Bronchial epithelial cell (primary cell): ENCODE measurements at regions not wholly inside any gene's neighbourhood (a gene's known extent, or its start where the extent isn't known, plus 50 kb on each side); places are given as distances from the start of the nearest gene placed in this dataset.

Experiments
- DNase-seq: peaks from one replicate; pipeline ENCODE4 v3.0.0-alpha.2; 2010; ENCODE audit warnings: low read depth
- FAIRE-seq: peaks from 2 replicates; lab custom pipeline; 2011; peaks lifted over from hg19 to GRCh38; lab: Jason Lieb, UNC
- H3K27me3 ChIP-seq: 2 replicates; pipeline ENCODE4 v1.5.1; 2011; ENCODE audit warnings: low read length; ENCODE audit not compliant: control insufficient read depth, insufficient read depth
- H3K36me3 ChIP-seq: 2 replicates; pipeline ENCODE4 v1.5.1; 2011; ENCODE audit warnings: low read length; ENCODE audit not compliant: control insufficient read depth, insufficient read depth
- H3K4me3 ChIP-seq: 2 replicates; pipeline ENCODE4 v1.5.1; 2011; ENCODE audit warnings: mild to moderate bottlenecking, low read depth, low read length, control low read depth
- TF ChIP-seq, protein P1 (sequence below): IDR thresholded peaks from 2 replicates; pipeline ENCODE4 v1.5.1; 2011; ENCODE audit warnings: mild to moderate bottlenecking, moderate library complexity, low read length, control low read depth, inconsistent platforms; ENCODE audit not compliant: insufficient read depth, severe bottlenecking

DNA sequence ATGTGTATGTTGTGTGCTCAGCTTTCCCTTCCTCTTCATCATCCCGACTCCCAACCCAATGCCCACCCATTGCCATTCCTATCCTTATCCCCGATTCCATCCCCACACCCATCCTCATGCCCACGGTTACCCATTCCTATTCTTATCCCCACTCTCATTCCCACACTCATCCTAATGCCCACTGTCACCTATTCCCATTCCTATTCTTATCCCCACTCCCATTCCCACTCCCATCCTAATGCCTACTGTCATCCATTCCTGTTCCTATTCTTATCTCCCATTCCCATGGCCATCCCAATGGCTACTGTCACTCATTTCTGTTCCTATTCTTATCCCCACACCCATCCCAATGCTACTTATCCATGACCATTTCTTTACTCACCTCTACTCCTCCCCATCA, 254.1 kb downstream of the DHX35 start:
- no peak for FAIRE-seq
- TF ChIP-seq, protein P1, sequence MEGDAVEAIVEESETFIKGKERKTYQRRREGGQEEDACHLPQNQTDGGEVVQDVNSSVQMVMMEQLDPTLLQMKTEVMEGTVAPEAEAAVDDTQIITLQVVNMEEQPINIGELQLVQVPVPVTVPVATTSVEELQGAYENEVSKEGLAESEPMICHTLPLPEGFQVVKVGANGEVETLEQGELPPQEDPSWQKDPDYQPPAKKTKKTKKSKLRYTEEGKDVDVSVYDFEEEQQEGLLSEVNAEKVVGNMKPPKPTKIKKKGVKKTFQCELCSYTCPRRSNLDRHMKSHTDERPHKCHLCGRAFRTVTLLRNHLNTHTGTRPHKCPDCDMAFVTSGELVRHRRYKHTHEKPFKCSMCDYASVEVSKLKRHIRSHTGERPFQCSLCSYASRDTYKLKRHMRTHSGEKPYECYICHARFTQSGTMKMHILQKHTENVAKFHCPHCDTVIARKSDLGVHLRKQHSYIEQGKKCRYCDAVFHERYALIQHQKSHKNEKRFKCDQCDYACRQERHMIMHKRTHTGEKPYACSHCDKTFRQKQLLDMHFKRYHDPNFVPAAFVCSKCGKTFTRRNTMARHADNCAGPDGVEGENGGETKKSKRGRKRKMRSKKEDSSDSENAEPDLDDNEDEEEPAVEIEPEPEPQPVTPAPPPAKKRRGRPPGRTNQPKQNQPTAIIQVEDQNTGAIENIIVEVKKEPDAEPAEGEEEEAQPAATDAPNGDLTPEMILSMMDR: no peak
- no peaks in the 10 kb centered on the region for H3K27me3 ChIP-seq
- no peak for DNase-seq
- H3K4me3 ChIP-seq: no peak overlapping the region
- H3K36me3 ChIP-seq: no peaks in the 10 kb centered on the region

DNA sequence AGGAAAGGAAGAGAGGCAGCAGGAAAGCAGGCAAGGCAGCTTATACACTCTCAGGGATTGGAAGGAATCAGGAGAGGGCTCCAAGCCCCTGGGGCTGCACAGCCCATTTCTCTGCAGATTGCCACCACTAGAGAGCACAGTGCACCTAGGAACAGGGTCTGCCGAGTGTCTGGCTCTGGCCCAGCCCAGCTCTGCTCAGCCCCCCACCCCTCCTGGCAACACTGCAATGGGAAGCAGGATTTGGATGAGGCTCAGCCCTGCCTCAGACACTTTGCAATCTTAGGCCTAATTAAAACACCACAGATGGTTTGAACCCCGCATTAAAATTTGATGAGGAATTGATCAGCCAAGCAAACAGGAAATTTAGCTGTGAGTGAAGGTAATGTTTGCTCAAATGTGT, 252.7 kb downstream of the DHX35 start:
- FAIRE-seq (no peak), DNase-seq (no peak)
- TF ChIP-seq, protein P1: no peak
- H3K4me3 ChIP-seq: no peak overlapping the region
- no peaks in the 10 kb centered on the region for H3K27me3 ChIP-seq
- H3K36me3 ChIP-seq: no peaks in the 10 kb centered on the region

DNA sequence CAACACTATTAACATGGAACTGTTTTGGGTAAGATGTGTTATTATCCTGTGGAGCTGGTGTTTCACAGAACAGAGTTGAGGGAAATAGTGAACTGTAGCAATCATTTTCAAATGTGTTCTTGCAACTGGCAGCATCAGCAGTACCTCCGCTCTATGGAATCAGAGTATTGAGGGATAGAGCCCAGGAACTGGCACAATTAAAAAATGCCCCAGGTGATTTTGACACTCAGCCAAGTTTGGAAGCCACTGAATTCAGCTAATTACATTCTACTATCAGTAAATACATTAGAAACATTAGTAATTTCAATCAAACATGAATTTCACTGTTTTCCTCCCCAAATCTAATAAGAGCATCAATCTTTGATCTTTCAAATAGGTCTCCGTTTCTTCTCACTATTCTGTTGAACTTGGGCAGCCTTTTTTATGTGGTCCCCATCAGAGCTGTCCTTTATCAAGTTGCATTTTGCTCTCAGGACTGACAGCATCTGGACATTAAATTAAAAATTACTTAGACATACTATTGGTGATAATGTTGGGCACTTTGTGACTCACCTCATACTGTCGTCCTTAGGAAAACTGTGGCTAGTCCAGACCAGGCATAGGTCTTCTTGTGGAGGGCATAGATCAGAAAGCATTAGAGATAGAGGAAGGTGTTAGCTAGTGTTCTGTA, 251.5 kb downstream of the DHX35 start:
- H3K36me3 ChIP-seq: no peaks in the 10 kb centered on the region
- no peak for FAIRE-seq
- TF ChIP-seq, protein P1: no peak

DNA sequence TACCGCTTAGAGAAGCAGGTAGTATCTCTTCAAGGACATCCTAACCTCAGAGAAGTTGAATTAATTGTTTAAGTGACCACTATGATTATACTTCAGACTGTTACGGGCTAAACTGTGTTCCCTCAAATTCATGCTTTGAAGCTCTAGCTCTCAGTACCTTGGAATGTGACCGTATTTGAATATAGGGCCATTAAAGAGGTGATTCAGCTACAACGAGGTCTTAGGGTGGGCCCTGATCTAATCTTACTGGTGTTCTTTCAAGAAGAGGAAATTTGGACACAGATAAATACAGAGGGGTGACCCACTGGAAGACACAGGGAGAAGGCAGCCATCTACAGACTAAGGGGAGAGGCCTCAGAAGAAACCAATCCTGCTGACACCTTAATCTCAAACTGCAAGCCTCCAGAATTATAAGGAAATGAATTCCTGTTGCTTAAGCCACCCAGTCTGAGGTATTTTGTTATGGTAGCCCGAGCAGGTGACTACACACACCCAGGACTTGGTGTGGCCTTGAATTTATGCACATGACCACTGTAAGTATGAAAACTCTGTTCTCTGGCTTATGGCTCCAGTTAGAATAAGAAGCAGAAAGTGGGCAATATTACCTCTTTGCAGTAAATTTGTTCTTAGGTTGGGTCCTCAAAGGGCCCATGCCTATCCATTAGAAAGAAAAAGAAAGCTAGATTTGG, 249.1 kb downstream of the DHX35 start:
- TF ChIP-seq, protein P1: no peak
- Histone ChIP-seq H3K27me3 (no peaks in the 10 kb centered on the region), H3K36me3 (no peaks in the 10 kb centered on the region), H3K4me3 (no peak overlapping the region)
- DNase-seq: no peak
- no peak for FAIRE-seq

More for the DNA sequence above, 251.5 kb downstream of the DHX35 start:
- no peak overlapping the region for H3K4me3 ChIP-seq
- no peaks in the 10 kb centered on the region for H3K27me3 ChIP-seq
- DNase-seq: no peak

DNA sequence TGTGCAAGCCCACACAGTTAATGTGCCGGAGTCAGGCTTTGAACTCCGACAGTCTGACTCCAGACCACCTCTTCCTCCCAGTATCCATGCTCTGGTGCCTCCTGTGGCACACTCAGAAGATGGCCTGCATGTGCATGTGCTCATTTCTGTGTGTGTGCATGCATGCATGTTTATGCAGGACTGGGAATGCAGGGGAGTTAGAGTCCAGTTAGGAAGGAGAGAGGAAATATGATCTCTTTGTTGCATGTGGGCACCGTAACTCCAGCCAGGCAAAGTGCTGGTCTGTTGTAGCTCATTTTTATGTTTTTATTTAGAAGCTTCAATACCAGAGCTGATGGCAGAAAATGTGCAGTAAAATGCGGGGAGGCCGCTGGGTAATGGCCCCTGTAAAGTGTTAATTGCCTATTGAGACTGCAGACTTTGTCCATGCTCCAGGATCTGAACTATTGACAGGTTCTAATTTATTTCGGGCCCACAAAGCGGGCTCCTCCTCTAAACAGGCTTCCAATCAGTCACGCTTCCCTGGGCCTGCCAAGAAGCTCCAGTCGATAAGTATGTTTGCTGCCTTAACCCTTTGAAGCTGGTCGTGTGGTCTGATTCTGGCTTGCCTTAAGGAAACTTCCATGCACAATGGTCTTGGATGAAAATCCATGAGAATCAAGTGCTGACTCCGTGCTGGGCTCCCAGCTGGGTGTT, 248.3 kb downstream of the DHX35 start:
- FAIRE-seq (no peak), DNase-seq (no peak)
- Histone ChIP-seq H3K27me3 (no peaks in the 10 kb centered on the region), H3K36me3 (no peaks in the 10 kb centered on the region), H3K4me3 (no peak overlapping the region)
- TF ChIP-seq, protein P1: no peak
